Activated CD4-positive, alpha-beta T cell treated with anti-CD3 and anti-CD28 coated beads, Interleukin-2, amount 10 ng/mL, durations not matched to agents 7 days and 5 days (primary cell): ENCODE measurements at regions not wholly inside any gene's neighbourhood (a gene's known extent, or its start where the extent isn't known, plus 50 kb on each side); places are given as distances from the start of the nearest gene placed in this dataset.

Experiments used
- CTCF ChIA-PET: fragments of 350-600 bp; sonication (Branson Sonifier 250); formaldehyde crosslinking; loops from one replicate; lab custom pipeline; 2021; ENCODE audit warnings: antibody characterized with exemption; lab: Charles Lee
- POLR2A ChIA-PET: fragments of 350-600 bp; sonication (Branson Sonifier 250); formaldehyde crosslinking; loops from one replicate; lab custom pipeline; 2021; ENCODE audit warnings: antibody characterized with exemption; lab: Charles Lee
- DNase-seq: peaks from one replicate; pipeline ENCODE4 v3.0.0-alpha.2; 2020
- H3K27ac Mint-ChIP-seq: one replicate; pipeline ENCODE4 v1.8.0; 2021; ENCODE audit warnings: mild to moderate bottlenecking, moderate library complexity, mixed read lengths
- H3K27me3 Mint-ChIP-seq: one replicate; pipeline ENCODE4 v1.8.0; 2021; ENCODE audit warnings: mixed read lengths
- H3K36me3 Mint-ChIP-seq: one replicate; pipeline ENCODE4 v1.8.0; 2021; ENCODE audit warnings: low read depth, mixed read lengths
- H3K4me1 Mint-ChIP-seq: one replicate; pipeline ENCODE4 v1.8.0; 2021; ENCODE audit warnings: mixed read lengths
- H3K4me3 Mint-ChIP-seq: one replicate; pipeline ENCODE4 v1.8.0; 2021; ENCODE audit warnings: mild to moderate bottlenecking, moderate library complexity, mixed read lengths
- H3K9me3 Mint-ChIP-seq: one replicate; pipeline ENCODE4 v1.8.0; 2021; ENCODE audit warnings: mixed read lengths

DNA sequence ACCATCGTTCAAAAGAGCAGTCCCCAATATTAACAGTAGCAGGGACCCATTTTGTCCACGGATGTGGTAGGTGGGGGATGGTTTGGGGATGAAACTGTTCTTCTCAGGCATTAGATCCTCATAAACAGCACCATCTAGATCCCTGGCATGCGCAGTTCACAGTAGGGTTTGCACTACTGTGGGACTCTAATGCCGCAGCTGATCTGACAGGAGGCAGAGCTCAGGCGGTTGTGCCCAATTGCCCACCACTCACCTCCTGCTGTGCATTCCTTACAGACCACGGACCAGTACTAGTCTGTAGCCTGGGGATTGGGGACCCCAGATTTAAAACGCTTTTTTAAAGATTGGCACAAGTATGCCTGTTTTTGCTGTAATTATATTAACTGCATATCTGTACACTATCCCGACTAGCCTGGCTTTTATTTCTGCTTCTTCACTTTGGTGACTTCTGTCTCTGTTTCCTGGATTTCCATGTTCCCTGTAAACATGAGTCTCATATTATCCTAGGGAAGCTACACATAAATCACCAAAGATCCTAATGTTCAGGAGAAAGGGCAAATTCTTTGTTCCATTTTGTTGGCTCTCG is 163.3 kb upstream of the AKR1E2 start:
- POLR2A ChIA-PET: no interaction called here
- Mint-ChIP-seq H3K27me3 (peaks cover 22% of the 10 kb centered on the region), H3K4me3 (no peak overlapping the region), H3K4me1 (no peaks in the 10 kb centered on the region), H3K36me3 (no peaks in the 10 kb centered on the region), H3K27ac (no peak overlapping the region), H3K9me3 (no peaks in the 10 kb centered on the region)
- DNase-seq: no peak
- CTCF ChIA-PET: no interaction called here

DNA sequence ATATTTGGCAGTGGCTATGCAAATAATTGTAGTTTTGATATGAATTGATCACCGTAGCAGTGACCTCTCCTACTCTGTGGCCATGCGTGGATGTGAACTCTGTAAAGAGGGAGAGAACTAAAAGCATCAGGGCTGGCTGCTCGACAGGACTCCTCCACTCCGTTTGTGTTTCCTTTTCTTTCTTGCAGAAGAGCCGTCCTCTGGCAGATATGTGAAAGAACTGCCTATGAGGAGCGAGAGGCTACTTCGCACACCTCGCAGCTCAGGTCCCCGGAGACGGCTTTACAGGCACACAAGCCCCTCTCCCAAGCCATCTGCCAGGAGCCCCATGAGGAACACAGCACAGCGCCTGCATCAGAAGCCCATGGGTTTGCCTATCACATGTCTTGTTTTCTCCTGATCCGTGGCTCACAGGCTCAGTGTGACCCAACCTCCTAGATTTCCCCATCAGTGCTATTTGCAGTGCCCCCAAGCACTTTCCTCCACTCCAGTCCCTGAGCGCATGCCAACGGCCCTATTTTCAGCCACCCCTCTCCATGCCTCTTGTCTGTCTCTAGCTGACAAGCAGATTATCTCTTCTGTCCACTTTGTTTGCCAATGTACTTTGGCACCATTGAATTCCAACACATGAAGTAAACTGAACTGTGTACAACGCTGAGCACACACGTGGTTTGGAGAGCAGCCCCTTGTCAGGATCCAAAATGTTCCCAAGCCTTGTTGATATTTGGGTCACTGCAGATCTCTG is 164.3 kb upstream of the AKR1E2 start:
- CTCF ChIA-PET: no interaction called here
- H3K9me3 Mint-ChIP-seq: no peaks in the 10 kb centered on the region
- H3K4me1 Mint-ChIP-seq: no peaks in the 10 kb centered on the region
- H3K4me3 Mint-ChIP-seq: no peak overlapping the region
- POLR2A ChIA-PET: no interaction called here
- peaks cover 22% of the 10 kb centered on the region for H3K27me3 Mint-ChIP-seq
- no peak overlapping the region for H3K27ac Mint-ChIP-seq
- DNase-seq: no peak
- H3K36me3 Mint-ChIP-seq: no peaks in the 10 kb centered on the region

DNA sequence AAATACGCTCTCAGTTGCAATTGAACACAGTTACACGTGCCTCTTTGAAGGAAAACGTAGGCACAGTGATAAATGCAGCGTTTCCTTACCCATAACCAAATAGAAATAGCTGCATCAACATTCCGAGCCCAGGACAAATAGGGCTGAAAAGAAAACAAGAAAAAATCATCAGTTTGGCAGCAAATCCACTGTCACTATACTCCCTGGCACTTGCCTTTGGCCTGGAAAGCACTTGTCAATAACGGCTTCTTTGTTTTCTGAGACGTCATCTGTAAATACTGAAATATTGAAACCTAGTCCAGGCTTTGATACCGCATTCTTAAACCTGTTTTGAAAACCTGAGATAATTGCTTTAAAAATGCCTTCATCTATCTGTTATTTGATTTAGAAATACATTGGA is 167.2 kb upstream of the AKR1E2 start:
- H3K4me3 Mint-ChIP-seq: no peak overlapping the region
- H3K4me1 Mint-ChIP-seq: no peaks in the 10 kb centered on the region
- H3K36me3 Mint-ChIP-seq: no peaks in the 10 kb centered on the region
- CTCF ChIA-PET: interaction anchor here (0.6 kb wide), 1 partner anchor 854 kb away, joined by 3 read pairs; no protein-coding TSS in a partner anchor
- H3K9me3 Mint-ChIP-seq: no peaks in the 10 kb centered on the region
- POLR2A ChIA-PET: no interaction called here
- no peak for DNase-seq
- peaks cover 21% of the 10 kb centered on the region for H3K27me3 Mint-ChIP-seq
- H3K27ac Mint-ChIP-seq: no peak overlapping the region

DNA sequence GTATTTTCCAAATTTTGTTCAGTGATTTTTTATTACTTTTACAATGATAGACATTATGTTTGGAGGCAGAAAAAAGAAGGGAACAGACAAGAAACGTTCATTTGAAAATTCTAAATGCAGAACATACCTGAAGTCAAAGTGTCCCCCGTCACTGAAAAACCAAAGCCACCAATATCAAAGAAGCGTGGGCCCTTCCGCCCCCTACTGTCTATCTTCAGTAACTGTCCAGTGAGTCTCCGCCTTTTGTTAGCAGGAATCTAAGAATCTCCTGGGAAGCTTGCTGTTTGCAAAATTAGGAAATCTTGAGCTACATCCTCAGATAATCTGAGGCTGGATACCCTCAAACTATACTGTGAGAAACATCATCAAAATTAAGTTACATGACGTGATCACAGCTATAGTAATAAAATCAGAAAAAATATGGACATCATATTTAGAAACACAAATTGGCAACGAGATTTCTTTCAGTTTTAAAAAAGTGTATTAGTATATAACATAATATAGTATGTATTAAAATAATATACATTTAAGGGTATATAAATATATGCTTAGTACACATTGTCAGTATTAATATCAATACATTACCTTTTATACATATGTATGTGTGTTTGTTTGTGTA is 169.3 kb upstream of the AKR1E2 start:
- H3K4me1 Mint-ChIP-seq: peaks cover 11% of the 10 kb centered on the region
- no peak overlapping the region for H3K4me3 Mint-ChIP-seq
- CTCF ChIA-PET: interaction anchor here (0.6 kb wide), 1 partner anchor 1505 kb away, joined by 3 read pairs; no protein-coding TSS in a partner anchor
- H3K27me3 Mint-ChIP-seq: peaks cover 16% of the 10 kb centered on the region
- no peaks in the 10 kb centered on the region for H3K36me3 Mint-ChIP-seq
- DNase-seq: peak; percentile 57
- POLR2A ChIA-PET: no interaction called here
- no peak overlapping the region for H3K27ac Mint-ChIP-seq
- H3K9me3 Mint-ChIP-seq: no peaks in the 10 kb centered on the region

DNA sequence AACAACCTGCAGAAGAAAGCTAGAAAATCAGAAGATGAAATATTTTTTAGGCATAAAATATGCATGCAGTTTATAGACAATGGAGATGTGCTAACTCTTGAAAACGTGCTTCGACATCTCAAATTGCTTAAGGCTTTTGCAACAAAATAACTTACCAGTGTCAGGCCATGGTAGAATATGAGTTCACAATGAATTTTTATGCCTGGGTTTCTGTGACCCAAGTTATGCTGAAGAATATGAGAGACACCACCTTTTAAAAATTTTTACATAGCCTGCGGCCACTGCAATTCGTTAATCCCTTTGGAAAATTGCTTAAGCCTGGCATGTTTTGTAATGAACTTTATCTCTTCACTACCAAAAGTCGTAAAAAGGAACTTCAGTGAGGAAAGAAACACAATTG is 170.1 kb upstream of the AKR1E2 start:
- H3K9me3 Mint-ChIP-seq: no peaks in the 10 kb centered on the region

DNA sequence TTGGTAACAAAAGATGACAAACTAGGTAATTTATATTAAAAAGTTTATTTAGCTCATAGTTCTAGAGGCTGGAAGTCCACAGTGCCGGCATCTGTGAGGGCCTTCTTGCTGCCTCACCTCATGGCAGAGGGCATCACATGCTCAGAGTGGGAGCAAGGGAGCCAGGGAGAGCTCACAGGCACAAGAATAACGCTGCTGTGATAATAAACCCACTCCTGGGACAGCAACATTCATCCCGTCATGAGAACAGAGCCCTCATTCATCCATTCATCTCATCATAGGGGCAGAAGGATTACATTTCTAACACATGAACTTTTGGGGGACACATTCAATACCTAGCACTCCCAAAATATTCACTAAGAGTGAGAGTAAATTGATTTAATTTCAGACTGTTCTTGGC is 170.6 kb upstream of the AKR1E2 start:
- Mint-ChIP-seq H3K9me3 (no peaks in the 10 kb centered on the region), H3K4me3 (no peak overlapping the region), H3K36me3 (no peaks in the 10 kb centered on the region), H3K27ac (no peak overlapping the region), H3K27me3 (peaks cover 13% of the 10 kb centered on the region), H3K4me1 (peaks cover 19% of the 10 kb centered on the region)
- CTCF ChIA-PET: interaction anchor here (0.7 to 1.0 kb wide), 3 partner anchors 320 to 1415 kb away, joined by 3 read pairs; no protein-coding TSS in a partner anchor
- no peak for DNase-seq
- POLR2A ChIA-PET: no interaction called here

More for the DNA sequence above, 170.1 kb upstream of the AKR1E2 start:
- no peak overlapping the region for H3K4me3 Mint-ChIP-seq
- no peaks in the 10 kb centered on the region for H3K36me3 Mint-ChIP-seq
- no peak for DNase-seq
- peaks cover 16% of the 10 kb centered on the region for H3K27me3 Mint-ChIP-seq
- H3K27ac Mint-ChIP-seq: no peak overlapping the region
- H3K4me1 Mint-ChIP-seq: peaks cover 18% of the 10 kb centered on the region
- CTCF ChIA-PET: interaction anchor here (0.7 to 0.9 kb wide), 2 partner anchors 1091 to 1415 kb away, joined by 3 read pairs; no protein-coding TSS in a partner anchor
- POLR2A ChIA-PET: no interaction called here

DNA sequence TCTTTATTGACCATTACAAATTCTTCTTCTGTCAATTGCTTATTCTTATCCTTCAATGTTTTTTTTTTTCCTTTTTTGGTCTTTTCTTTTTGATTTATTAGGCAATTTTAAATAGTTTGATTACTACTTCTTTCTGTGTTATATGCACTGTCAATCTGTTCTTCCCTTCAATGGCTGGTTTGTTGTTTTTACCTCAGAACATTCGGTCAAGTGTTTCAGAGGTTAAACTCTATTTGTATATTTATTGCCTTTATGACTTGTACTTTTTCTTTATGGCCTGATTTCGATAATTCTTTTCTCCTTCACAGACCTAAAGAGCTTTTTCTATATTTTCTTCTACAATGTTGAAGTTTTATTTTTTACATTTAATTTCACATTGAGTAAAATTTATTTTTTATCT is 171.5 kb upstream of the AKR1E2 start:
- Mint-ChIP-seq H3K9me3 (no peaks in the 10 kb centered on the region), H3K27ac (no peak overlapping the region), H3K4me3 (no peak overlapping the region), H3K4me1 (peaks cover 25% of the 10 kb centered on the region), H3K27me3 (peaks cover 7% of the 10 kb centered on the region), H3K36me3 (no peaks in the 10 kb centered on the region)
- POLR2A ChIA-PET: no interaction called here
- CTCF ChIA-PET: interaction anchor here (0.7 to 1.0 kb wide), 2 partner anchors 319 to 423 kb away, joined by 3 read pairs; no protein-coding TSS in a partner anchor
- DNase-seq: no peak

DNA sequence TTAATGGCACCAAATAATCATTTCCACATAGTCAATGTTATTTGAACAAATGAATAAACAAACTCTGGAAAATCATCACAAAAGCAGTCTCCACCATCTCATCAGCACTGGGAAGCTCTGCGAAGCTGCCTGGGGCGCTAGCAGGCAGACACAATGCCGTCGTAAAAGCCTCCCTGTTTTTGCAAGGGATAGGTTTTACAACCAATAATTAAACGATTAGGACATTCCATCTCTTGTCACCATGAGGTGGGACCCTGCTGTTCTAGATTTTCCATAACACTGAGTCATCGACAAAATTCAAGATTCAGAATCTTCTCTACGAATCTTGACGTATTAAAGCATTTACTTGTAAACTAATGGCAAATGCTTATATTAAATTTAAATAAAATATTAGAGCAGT is 172.8 kb upstream of the AKR1E2 start:
- CTCF ChIA-PET: no interaction called here
- peaks cover 2% of the 10 kb centered on the region for H3K27me3 Mint-ChIP-seq
- H3K9me3 Mint-ChIP-seq: no peaks in the 10 kb centered on the region
- no peak overlapping the region for H3K27ac Mint-ChIP-seq
- POLR2A ChIA-PET: no interaction called here
- peaks cover 25% of the 10 kb centered on the region for H3K4me1 Mint-ChIP-seq
- no peaks in the 10 kb centered on the region for H3K36me3 Mint-ChIP-seq
- DNase-seq: no peak
- no peak overlapping the region for H3K4me3 Mint-ChIP-seq

DNA sequence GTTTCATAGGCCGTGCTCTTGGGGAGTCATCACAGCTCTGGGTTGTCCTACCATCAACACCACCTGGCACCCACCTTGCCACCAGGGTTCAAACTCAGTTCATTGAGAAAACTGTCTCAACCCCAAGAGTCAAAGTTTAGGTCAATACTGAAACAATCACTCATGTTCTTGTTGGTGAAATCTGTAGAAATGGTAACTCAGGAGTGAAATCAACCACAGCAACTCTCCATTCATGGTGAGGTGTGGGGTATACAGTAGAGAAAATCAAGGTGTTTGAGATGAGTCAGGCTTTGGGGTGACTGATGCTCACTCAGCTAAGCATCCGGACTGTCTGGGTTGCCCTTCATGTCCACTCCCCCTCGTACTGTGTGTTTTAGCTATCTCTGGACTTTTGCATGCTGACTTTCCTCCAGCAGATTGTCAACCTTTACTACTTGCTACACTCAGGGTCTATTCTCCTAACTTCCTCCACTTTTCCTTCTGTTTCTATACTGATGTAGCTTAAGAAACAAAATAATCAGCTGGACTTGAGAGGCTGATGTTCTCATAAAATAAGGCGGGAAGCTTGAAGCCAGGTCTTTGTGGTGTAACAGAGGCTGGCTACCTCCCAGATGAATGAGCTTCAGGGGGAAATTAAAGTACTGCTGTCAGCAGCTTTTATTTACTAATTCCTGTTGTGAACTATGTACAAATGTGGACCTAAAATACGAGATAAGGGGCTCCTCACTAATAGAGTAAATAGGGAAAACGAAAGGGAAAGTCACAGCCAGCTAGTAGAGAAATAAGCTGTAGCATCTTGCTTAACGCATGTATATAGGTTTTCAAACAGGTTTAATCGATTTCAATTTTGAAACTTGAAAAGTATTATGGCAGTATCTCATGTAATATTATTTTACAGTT is 173.6 kb upstream of the AKR1E2 start:
- DNase-seq: no peak
- Mint-ChIP-seq H3K4me3 (no peak overlapping the region), H3K4me1 (peaks cover 25% of the 10 kb centered on the region), H3K36me3 (no peaks in the 10 kb centered on the region), H3K27me3 (peaks cover 2% of the 10 kb centered on the region), H3K9me3 (no peaks in the 10 kb centered on the region), H3K27ac (no peak overlapping the region)
- ChIA-PET POLR2A (interaction anchor here (1.0 kb wide), 1 partner anchor 847 kb away, joined by 3 read pairs; no protein-coding TSS in a partner anchor), CTCF (interaction anchor here (0.5 kb wide), 1 partner anchor 781 kb away, joined by 3 read pairs; no protein-coding TSS in a partner anchor)

DNA sequence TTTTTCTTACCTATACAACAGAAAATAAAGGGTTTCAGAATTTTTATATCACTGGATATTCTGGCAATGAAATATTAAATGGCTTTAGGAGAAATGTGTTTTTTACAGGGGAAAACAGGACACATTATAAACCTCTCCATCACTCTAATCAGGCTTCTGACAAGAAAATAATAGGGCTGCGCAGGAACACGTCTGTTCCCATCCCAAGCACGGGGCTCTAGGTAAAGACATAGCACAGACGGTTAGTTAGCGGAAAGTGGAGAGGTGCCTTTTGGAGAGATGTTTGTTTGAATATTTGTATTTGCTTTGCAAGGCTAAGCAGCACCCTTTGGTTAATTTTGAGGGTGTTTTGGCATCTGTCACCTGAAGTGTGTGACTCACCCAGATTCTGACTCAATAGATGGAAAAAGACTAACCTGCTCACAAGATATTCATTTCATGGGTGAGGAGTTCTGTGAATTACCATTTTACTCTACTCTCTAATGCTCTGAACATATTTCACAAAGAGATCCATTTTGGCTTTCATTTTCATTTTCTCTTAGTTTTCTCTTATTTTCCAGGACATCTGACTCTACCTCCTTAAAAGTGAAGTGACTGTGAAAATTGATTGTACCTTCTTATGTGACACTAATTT is 174.5 kb upstream of the AKR1E2 start:
- CTCF ChIA-PET: no interaction called here
- H3K4me1 Mint-ChIP-seq: peaks cover 25% of the 10 kb centered on the region
- no peaks in the 10 kb centered on the region for H3K9me3 Mint-ChIP-seq
- POLR2A ChIA-PET: interaction anchor here (1.0 kb wide), 1 partner anchor 846 kb away, joined by 3 read pairs; no protein-coding TSS in a partner anchor
- H3K36me3 Mint-ChIP-seq: no peaks in the 10 kb centered on the region
- H3K4me3 Mint-ChIP-seq: no peak overlapping the region
- peaks cover 2% of the 10 kb centered on the region for H3K27me3 Mint-ChIP-seq
- DNase-seq: no peak
- no peak overlapping the region for H3K27ac Mint-ChIP-seq

DNA sequence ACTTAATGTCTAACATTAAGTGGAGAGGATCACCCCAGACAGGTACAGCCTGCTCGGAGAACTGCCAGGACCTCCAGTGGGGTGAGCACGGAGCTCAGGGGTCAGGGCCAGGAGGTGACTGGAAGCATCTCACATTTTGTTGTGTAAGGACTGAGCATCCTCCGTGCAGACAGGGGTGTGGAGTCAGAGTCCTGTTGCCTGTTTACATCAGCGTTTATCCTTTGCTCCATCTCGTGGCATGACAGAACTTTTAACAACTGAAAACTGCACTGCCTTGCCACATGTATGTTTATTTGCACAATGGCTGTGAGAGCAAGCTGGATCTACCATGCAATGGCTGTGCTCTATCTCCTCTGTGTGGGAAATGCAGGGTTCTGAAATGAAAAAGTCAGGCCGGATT is 175.4 kb upstream of the AKR1E2 start:
- Mint-ChIP-seq H3K27me3 (peaks cover 4% of the 10 kb centered on the region), H3K27ac (no peak overlapping the region), H3K4me3 (no peak overlapping the region), H3K36me3 (no peaks in the 10 kb centered on the region), H3K4me1 (peaks cover 25% of the 10 kb centered on the region), H3K9me3 (no peaks in the 10 kb centered on the region)
- DNase-seq: no peak
- CTCF ChIA-PET: interaction anchor here (0.6 kb wide), 1 partner anchor 198 kb away, joined by 3 read pairs; no protein-coding TSS in a partner anchor
- POLR2A ChIA-PET: no interaction called here
